GM23338 (cell line): ENCODE measurements at regions not wholly inside any gene's neighbourhood (a gene's known extent, or its start where the extent isn't known, plus 50 kb on each side); places are given as distances from the start of the nearest gene placed in this dataset.

ENCODE experiments used
- ATAC-seq: fragments of 200-7000 bp; cut with Tn5 transposase; 3 replicates; pipeline ENCODE4 v1.9.1; 2020
- DNase-seq: peaks from one replicate; pipeline ENCODE4 v3.0.0-alpha.2; 2015; ENCODE audit warnings: low spot score
- H2AFZ ChIP-seq: fragments of 200-600 bp; sonication (generic); 2 replicates; pipeline ENCODE4 v1.8.0; 2016; ENCODE audit warnings: antibody characterized with exemption, mild to moderate bottlenecking, moderate library complexity
- H3F3A ChIP-seq: fragments of 200-600 bp; sonication (generic); replicated peaks from 2 replicates; pipeline ENCODE4 v1.8.0; 2017; ENCODE audit warnings: antibody characterized with exemption, mixed run types, low read depth
- H3K27ac ChIP-seq: fragments of 200-600 bp; sonication (generic); 2 replicates; pipeline ENCODE4 v1.6.1; 2016; ENCODE audit warnings: low read depth
- H3K27me3 ChIP-seq: fragments of 200-600 bp; sonication (generic); 2 replicates; pipeline ENCODE4 v1.8.0; 2016; ENCODE audit warnings: mild to moderate bottlenecking, mixed run types, moderate library complexity; ENCODE audit not compliant: insufficient read depth
- H3K36me3 ChIP-seq: fragments of 200-600 bp; sonication (generic); 2 replicates; pipeline ENCODE4 v1.8.0; 2016; ENCODE audit warnings: mild to moderate bottlenecking; ENCODE audit not compliant: insufficient read depth
- H3K4me1 ChIP-seq: fragments of 200-600 bp; sonication (generic); 2 replicates; pipeline ENCODE4 v1.8.0; 2016; ENCODE audit warnings: mild to moderate bottlenecking, moderate library complexity; ENCODE audit not compliant: insufficient read depth
- H3K4me2 ChIP-seq: fragments of 200-600 bp; sonication (generic); 2 replicates; pipeline ENCODE4 v1.7.1; 2017; ENCODE audit warnings: mixed run types
- H3K4me3 ChIP-seq: fragments of 200-600 bp; sonication (generic); 2 replicates; pipeline ENCODE4 v1.6.1; 2016; ENCODE audit warnings: mixed run types
- H3K79me2 ChIP-seq: fragments of 200-600 bp; sonication (generic); replicated peaks from 2 replicates; pipeline ENCODE4 v1.8.0; 2017; ENCODE audit warnings: mild to moderate bottlenecking; ENCODE audit not compliant: insufficient read depth
- H3K9me2 ChIP-seq: fragments of 200-600 bp; sonication (generic); 2 replicates; pipeline ENCODE4 v1.8.0; 2017; ENCODE audit not compliant: insufficient read depth
- H4K20me1 ChIP-seq: fragments of 200-600 bp; sonication (generic); replicated peaks from 2 replicates; pipeline ENCODE4 v1.8.0; 2017; ENCODE audit warnings: mild to moderate bottlenecking; ENCODE audit not compliant: insufficient read depth
- H3K27ac Mint-ChIP-seq: 2 replicates; pipeline ENCODE4 v1.8.0; 2020; ENCODE audit warnings: inconsistent platforms, mild to moderate bottlenecking, moderate library complexity, mixed read lengths
- H3K27me3 Mint-ChIP-seq: 3 replicates; pipeline ENCODE4 v1.8.0; 2022; ENCODE audit warnings: low read depth, mild to moderate bottlenecking, moderate library complexity, mixed read lengths, inconsistent platforms; ENCODE audit not compliant: insufficient read depth, poor library complexity
- H3K36me3 Mint-ChIP-seq: 3 replicates; pipeline ENCODE4 v1.8.0; 2021; ENCODE audit warnings: low read depth, mild to moderate bottlenecking, inconsistent platforms, moderate library complexity, mixed read lengths
- H3K4me1 Mint-ChIP-seq: 3 replicates; pipeline ENCODE4 v1.8.0; 2020; ENCODE audit warnings: mild to moderate bottlenecking, inconsistent platforms, mixed read lengths
- H3K4me3 Mint-ChIP-seq: 3 replicates; pipeline ENCODE4 v1.8.0; 2021; ENCODE audit warnings: moderate library complexity, mild to moderate bottlenecking, inconsistent platforms, mixed read lengths
- H3K9me3 Mint-ChIP-seq: 3 replicates; pipeline ENCODE4 v1.8.0; 2020; ENCODE audit warnings: moderate library complexity, mild to moderate bottlenecking, inconsistent platforms, mixed read lengths
- CREB1 ChIP-seq: fragments of 250-450 bp; sonication (Bioruptor Pico); IDR thresholded peaks from 2 replicates; pipeline ENCODE4 v1.5.0; 2020; ENCODE audit warnings: low read depth, mild to moderate bottlenecking, moderate library complexity
- CTCF ChIP-seq, 2 experiments: fragments of 200-600 bp in 1 of 2; sonication (generic) in 1 of 2; conservative IDR thresholded peaks; 2 replicates each; pipeline versions ENCODE4 v1.5.1 to v1.6.1; 2016 to 2017; ENCODE audit warnings: antibody characterized with exemption in 2 of 2, low read depth in 2 of 2, mild to moderate bottlenecking in 2 of 2, moderate library complexity in 1 of 2
- ETS1 ChIP-seq: IDR thresholded peaks from 2 replicates; pipeline ENCODE4 v1.6.1; 2016; ENCODE audit warnings: antibody characterized with exemption
- EZH2 ChIP-seq: fragments of 200-600 bp; sonication (generic); IDR thresholded peaks from one replicate; pipeline ENCODE4 v1.8.0; 2017; ENCODE audit warnings: antibody characterized with exemption, mild to moderate bottlenecking, low read depth; ENCODE audit not compliant: unreplicated experiment
- NANOG ChIP-seq: IDR thresholded peaks from 2 replicates; pipeline ENCODE4 v1.6.1; 2016; ENCODE audit warnings: antibody characterized with exemption, borderline replicate concordance
- POLR2AphosphoS5 ChIP-seq: IDR thresholded peaks from 2 replicates; pipeline ENCODE4 v1.6.1; 2016; ENCODE audit warnings: antibody characterized with exemption, low read depth
- REST ChIP-seq: IDR thresholded peaks from one replicate; pipeline ENCODE4 v1.6.1; 2018; ENCODE audit warnings: antibody characterized with exemption; ENCODE audit not compliant: unreplicated experiment
- STAT1 ChIP-seq: IDR thresholded peaks from one replicate; pipeline ENCODE4 v1.6.1; 2016; ENCODE audit warnings: antibody characterized with exemption; ENCODE audit not compliant: unreplicated experiment
- ZNF114 ChIP-seq: fragments of 250-450 bp; sonication (Bioruptor Pico); IDR thresholded peaks from 2 replicates; pipeline ENCODE4 v1.5.0; 2020; ENCODE audit warnings: mild to moderate bottlenecking, moderate library complexity
- ZNF331 ChIP-seq: fragments of 250-450 bp; sonication (Bioruptor Pico); IDR thresholded peaks from 2 replicates; pipeline ENCODE4 v1.5.0; 2020; ENCODE audit warnings: low read depth, mild to moderate bottlenecking, moderate library complexity
- ZNF462 ChIP-seq: fragments of 250-450 bp; sonication (Bioruptor Pico); IDR thresholded peaks from 2 replicates; pipeline ENCODE4 v1.5.0; 2020; ENCODE audit warnings: mild to moderate bottlenecking, moderate library complexity

GRCh38 chr4:126385954-126386353, 1071.2 kb downstream of the FAT4 start:
- no peaks in the 10 kb centered on the region for H3K36me3 Mint-ChIP-seq
- Histone ChIP-seq H3K79me2 (no peaks in the 10 kb centered on the region), H3K27ac (no peak overlapping the region), H3K36me3 (no peaks in the 10 kb centered on the region), H3K9me2 (0 out of 2 replicates have a peak, but pooled peaks cover 4% of the 10 kb centered on the region), H3K4me3 (no peak overlapping the region), H3F3A (no peaks in the 10 kb centered on the region), H3K27me3 (no peaks in the 10 kb centered on the region), H3K4me2 (no peak overlapping the region), H4K20me1 (no peaks in the 10 kb centered on the region), H2AFZ (no peak overlapping the region), H3K4me1 (no peaks in the 10 kb centered on the region)
- 0 out of 3 replicates have a peak, but pooled peaks cover 2% of the 10 kb centered on the region for H3K9me3 Mint-ChIP-seq
- TF ChIP-seq STAT1 = no peak
- TF ChIP-seq ZNF114 = no peak
- TF ChIP-seq ZNF462 = no peak
- TF ChIP-seq CREB1 (CRISPR knock-in tag) = no peak
- no peak for TF ChIP-seq NANOG
- TF ChIP-seq ZNF331 (CRISPR knock-in tag) = no peak
- TF ChIP-seq EZH2 = no peak
- TF ChIP-seq ETS1 = no peak
- no peak for TF ChIP-seq POLR2AphosphoS5
- TF ChIP-seq REST = no peak
- TF ChIP-seq CTCF (conservative IDR thresholded peaks at IDR 0.05; ENCODE audit: low read depth in 2 of 2) = no peak
- ATAC-seq (no peak), DNase-seq (no peak)
- no peak overlapping the region for H3K27ac Mint-ChIP-seq
- no peak overlapping the region for H3K4me3 Mint-ChIP-seq
- H3K4me1 Mint-ChIP-seq = no peaks in the 10 kb centered on the region
- no peaks in the 10 kb centered on the region for H3K27me3 Mint-ChIP-seq
